Gastroesophageal sphincter (tissue), 3 donors: ENCODE measurements at regions not wholly inside any gene's neighbourhood (a gene's known extent, or its start where the extent isn't known, plus 50 kb on each side); places are given as distances from the start of the nearest gene placed in this dataset.

ENCODE experiments used
- EP300 ChIP-seq: sonication (generic); formaldehyde crosslinking; IDR thresholded peaks from one replicate; pipeline ENCODE4 v1.6.1; 2017; ENCODE audit warnings: antibody characterized with exemption, mild to moderate bottlenecking
- TF ChIP-seq, protein P1 (sequence below), 4 experiments: fragments of 200-600 bp in 2 of 4; fragments of 450-650 bp in 2 of 4; sonication (generic) in 1 of 4; IDR thresholded peaks; one replicate each; pipeline ENCODE4 v1.5.1; 2017 to 2019; ENCODE audit warnings: antibody characterized with exemption in 4 of 4, mild to moderate bottlenecking in 2 of 4, moderate library complexity in 2 of 4

DNA sequence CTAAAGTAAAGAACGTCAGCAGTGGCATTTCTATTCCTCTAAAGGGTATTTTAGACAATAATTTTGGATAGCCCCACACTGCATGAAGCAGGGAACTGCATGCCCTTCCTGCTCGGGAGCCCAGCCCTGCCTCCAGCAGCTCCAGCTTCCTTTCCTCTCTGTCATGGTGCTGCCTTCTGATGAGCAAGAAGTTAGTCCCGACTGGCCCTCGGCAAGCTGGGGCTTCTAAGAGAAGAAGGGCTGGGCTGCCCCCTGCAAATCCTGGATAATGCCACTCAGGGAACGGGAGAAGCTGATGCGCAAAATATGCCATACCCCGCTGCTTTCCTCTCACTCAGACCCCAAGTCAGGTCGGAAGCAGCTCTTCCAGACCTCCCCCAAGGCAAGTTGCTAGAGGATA, 296.4 kb downstream of the ETS1 start:
- TF ChIP-seq, protein P1, sequence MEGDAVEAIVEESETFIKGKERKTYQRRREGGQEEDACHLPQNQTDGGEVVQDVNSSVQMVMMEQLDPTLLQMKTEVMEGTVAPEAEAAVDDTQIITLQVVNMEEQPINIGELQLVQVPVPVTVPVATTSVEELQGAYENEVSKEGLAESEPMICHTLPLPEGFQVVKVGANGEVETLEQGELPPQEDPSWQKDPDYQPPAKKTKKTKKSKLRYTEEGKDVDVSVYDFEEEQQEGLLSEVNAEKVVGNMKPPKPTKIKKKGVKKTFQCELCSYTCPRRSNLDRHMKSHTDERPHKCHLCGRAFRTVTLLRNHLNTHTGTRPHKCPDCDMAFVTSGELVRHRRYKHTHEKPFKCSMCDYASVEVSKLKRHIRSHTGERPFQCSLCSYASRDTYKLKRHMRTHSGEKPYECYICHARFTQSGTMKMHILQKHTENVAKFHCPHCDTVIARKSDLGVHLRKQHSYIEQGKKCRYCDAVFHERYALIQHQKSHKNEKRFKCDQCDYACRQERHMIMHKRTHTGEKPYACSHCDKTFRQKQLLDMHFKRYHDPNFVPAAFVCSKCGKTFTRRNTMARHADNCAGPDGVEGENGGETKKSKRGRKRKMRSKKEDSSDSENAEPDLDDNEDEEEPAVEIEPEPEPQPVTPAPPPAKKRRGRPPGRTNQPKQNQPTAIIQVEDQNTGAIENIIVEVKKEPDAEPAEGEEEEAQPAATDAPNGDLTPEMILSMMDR (IDR thresholded peaks at IDR 0.05), result no peak
- TF ChIP-seq EP300, result no peak
